SHP77 (cell line): ENCODE measurements at regions not wholly inside any gene's neighbourhood (a gene's known extent, or its start where the extent isn't known, plus 50 kb on each side); places are given as distances from the start of the nearest gene placed in this dataset.

Experiments
- DNase-seq, 2 experiments: peaks; one replicate each; lab custom pipeline; 2025; lab: John Stamatoyannopoulos, UW

GRCh38 chr12:77777274-77777673, 53.4 kb upstream of the NAV3 start:
- no peak for DNase-seq

DNA sequence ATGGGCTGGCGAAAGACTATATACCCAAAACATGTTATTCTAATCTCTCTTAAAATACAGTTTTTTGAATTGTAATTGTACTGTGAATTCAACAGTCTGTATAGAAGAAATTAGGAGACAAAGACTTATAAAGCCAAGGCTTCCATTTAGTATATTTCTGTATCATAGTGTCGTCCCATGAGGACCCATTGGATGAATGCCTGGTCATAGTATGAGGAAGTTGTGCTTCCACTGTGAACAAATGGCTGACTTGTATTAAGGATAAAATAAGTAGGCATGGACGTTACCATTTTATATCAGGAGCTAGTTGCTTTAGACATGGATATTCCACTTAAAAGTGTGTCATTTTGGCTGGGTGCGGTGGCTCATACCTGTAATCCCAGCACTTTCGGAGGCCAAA, 55.9 kb upstream of the NAV3 start:
- DNase-seq, result no peak

- no peak for DNase-seq
These were observed 57.9 kb upstream of the NAV3 start for GRCh38 chr12:77772676-77773298.

DNA sequence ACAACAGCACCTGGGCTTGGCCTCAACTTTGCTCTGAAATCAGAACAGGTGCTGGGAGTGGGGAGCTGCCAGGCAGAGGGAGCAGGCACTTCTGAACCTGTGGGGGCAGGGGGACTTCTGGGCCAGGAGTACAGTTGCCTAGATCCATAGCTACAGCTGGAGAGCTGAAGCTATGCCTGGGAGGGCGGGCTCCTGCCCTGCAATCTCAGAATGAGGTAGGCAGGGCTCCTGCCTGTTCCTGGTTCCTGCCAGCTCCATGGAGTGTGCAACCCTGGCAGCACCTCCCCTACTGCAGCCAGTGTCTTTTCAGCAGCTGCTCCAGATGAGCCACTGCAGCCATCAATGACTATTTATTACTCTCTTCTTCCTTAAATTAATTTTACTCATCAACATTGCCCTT, 62.1 kb upstream of the NAV3 start:
- no peak for DNase-seq

DNA sequence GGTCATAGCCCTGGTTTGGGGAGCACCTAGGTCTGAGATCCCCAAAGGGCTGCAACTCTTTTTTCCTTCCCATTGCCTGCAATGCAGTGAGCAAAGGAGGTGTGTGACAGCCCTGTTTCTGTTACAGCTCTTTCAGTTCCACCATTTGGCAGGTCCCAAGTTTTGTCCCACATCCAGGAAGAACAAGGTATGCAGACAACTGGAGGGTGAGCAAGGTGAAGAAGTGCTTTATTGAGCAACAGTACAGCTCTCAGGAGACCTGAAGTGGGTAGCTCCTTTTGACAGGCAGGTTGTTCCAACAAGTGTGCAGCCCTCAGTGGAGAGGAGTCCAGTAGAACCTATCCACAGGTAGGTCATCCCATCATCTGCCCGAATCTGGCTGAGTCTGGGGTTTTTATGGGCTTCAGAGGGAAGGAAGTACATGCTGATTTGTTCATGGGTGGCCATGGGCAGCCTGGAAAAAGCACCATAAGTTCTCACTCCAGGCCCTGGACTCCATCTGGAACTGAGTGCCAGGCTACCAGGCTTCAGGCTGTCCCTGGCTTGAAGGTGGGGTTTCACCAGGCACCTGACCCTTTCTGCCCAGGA, 62.8 kb upstream of the NAV3 start:
- no peak for DNase-seq

DNA sequence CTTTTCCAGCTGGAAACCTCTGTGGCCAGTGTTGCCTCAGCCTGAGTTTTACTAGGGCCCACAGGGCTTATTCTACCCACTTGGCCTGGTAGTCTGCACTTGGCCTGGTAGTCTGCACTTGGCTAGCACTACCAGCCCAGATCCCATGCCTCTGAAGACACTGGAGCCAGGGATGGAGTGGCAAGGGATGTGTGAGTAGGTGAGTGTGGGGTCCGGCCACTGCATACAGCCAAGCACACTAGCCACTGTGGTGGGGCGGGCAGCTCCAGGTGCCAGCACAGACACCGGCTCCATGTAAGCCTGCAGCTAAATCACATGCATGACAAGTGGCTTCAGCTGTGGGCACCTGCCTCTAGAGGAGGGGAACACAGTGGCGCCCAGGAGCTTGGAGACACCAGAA, 63.4 kb upstream of the NAV3 start:
- DNase-seq, result no peak

DNA sequence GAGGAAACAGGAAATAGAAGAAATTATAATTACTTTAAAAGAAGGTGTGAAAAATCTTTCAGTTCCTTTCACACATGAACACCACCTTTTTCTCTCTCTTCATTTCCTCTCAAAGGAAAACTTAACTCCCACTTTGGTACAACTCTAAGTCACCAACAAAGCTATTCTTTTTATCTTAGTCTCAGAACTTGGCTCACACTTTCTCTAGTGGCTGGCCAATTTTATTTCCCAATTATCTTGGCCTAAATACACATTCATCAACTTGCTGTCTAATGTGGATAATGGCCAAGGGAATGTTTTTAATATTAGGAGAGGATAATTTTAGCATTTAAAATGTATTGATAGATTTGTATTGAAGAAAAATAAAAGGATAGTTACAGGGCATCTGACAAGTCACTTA, 64.5 kb upstream of the NAV3 start:
- no peak for DNase-seq

DNA sequence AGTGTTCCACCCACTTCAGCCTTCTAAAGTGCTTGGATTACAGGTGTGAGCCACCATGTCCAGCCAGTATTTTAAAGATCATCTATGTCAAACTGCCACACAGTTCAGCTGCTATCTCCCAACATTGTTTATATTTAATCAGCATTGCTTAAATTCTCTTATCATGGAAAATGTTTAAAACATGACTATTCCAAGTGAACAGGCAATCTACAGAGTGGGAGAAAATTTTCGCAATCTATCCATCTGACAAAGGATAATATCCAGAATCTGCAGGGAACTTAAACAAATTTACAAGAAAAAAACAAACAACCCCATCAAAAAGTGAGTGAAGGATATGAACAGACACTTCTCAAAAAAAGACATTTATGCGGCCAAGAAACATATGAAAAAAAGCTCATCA, 69.4 kb upstream of the NAV3 start:
- DNase-seq, result no peak

GRCh38 chr12:77760271-77761025, 70.2 kb upstream of the NAV3 start:
- no peak for DNase-seq

DNA sequence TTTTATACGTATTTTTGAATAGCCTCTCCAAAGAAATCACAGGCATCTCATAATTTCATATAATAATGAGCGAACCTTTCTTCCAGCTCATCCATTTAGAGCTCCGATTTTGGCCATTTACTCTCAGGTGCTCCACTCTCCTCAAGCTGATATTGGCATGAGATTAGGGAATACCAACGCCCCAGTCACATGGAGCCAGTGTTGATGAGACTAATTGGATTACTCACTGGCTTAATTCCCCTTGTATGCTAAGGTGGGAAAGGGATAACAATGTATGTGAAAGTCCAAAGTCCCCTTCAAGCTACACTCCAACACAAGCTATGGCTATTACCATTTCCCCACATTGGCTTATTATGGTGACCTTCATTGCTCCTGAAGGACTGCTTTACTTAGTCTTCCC, 76.6 kb upstream of the NAV3 start:
- no peak for DNase-seq

GRCh38 chr12:77751939-77752338, 78.8 kb upstream of the NAV3 start:
- no peak for DNase-seq

GRCh38 chr12:77746096-77746495, 84.6 kb upstream of the NAV3 start:
- DNase-seq, result peak; percentile 84 to 92

- no peak for DNase-seq
These were observed 85.1 kb upstream of the NAV3 start for GRCh38 chr12:77745624-77746023.

DNA sequence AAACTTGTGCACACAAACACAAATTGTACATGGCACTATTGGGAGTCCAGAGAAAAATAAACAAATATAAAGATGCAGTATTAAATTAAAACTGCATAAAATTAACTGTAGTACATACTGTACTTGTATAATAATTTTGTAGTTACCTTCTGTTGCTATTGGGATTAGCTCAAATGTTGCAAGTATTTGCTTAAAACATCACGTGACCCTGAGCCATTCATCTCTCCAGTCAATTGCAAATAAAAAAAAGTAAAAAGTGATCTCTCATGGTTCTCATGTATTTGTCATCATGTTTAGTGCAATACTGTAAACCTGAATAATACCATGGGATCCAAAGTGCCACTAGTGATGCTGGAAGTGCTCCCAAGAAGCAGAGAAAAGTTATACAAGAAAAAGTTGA, 88.1 kb upstream of the NAV3 start:
- DNase-seq, result peak; percentile 2 to 27

DNA sequence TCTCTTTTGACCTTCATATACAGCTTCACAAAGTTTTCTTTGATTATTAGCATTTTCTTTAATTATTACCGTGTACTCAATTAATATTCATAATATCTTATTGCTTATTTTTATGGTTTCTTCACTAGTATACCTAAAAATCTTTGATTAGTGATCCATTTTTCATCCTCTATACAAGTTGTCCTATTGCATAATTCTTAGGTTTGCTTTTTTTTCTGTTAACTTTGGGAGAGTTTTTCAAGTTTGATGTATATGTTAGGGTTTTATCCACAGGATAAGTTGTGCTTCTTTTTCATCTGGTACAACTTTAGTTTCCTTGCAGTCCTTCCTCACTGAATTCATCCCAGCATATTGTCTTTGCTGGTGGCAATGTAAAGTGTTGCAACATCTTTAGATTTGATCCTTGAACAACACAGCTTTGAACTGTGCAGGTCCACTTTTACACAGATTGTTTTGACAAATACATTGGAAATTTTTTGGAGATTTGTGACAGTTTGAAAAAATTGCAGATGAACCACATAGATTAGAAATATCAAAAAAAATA, 88.6 kb upstream of the NAV3 start:
- DNase-seq, result no peak

DNA sequence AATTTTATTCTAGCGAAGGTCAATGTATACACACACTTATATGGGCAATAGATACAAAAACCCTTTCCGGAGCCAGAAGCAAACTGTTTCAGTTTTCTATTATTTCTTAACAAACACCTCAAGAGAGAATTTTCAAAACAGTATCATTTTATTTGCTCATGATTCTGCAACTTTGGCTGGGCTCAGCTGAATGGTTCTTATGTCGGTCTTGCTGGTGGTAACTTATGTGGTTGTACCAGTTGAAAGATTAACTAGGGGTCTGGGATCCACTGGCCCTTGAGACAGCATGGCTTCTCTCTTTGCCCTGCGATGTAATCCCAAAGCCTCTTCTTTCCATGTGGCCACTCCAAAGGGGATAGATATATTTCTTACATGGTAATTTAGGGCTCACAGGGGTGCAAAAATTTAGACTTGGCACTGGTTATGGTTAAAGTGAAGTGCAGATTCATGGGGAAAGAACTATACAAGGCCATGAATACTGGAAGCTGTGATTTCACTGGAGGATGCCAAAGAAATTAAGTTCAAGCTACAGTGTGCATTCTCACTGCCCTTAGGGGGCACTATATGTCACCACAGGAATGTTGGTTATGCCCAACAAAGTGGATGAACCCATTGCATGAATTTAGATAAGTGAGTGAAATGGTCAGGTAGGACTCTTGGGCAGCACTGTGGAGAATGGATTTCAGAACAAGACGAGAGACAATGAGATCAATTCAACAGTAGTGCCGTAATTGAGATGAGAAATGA, 94.3 kb upstream of the NAV3 start:
- no peak for DNase-seq

- DNase-seq, result no peak
These were observed 96.3 kb upstream of the NAV3 start for GRCh38 chr12:77734214-77734883.

- no peak for DNase-seq
These were observed 102.7 kb upstream of the NAV3 start for GRCh38 chr12:77728018-77728417.

GRCh38 chr12:77727442-77728001, 103.2 kb upstream of the NAV3 start:
- DNase-seq, result no peak

DNA sequence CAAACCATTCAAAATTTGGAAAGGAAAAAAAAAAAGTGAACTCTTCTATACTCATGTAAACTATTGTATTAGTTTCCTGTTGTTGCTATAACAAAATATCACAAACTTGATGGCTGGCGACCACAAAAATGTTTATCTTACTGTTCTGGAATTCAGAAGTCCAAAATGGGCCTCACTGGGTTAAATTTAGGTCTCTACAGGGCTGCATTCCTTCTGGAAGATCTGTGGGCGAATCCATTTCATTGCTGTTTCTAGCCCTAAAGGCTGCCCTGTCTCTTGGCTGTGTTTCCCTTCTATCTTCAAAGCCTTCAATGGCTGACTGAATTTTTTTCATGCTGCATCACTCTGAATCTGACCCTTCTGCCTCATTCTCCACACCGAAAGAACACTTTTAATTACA, 105.1 kb upstream of the NAV3 start:
- no peak for DNase-seq

GRCh38 chr12:77724367-77724957, 106.2 kb upstream of the NAV3 start:
- peak; percentile 52 to 57 for DNase-seq
